ENCODE measurements at regions not wholly inside any gene's neighbourhood (a gene's known extent, or its start where the extent isn't known, plus 50 kb on each side); places are given as distances from the start of the nearest gene placed in this dataset.

DNA sequence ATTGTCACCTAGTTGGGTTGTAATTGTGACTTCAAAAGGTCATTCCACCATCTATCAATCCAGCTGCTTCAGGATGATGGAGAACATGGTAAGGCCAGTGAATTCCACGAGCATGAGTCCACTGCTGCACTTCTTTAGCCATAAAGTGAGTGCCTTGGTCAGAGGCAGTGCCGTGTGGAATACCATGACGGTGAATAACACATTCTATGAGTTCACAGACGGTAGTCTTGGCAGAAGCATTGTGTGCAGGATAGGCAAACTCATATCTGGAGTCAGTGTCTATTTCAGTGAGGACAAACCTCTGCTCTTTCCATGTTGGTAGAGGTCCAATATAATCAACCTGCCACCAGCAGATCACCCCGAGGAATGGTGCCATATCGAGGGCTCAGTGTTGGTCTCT is 650.9 kb downstream of the KCNJ2 start:
- TF ChIP-seq, protein P1, sequence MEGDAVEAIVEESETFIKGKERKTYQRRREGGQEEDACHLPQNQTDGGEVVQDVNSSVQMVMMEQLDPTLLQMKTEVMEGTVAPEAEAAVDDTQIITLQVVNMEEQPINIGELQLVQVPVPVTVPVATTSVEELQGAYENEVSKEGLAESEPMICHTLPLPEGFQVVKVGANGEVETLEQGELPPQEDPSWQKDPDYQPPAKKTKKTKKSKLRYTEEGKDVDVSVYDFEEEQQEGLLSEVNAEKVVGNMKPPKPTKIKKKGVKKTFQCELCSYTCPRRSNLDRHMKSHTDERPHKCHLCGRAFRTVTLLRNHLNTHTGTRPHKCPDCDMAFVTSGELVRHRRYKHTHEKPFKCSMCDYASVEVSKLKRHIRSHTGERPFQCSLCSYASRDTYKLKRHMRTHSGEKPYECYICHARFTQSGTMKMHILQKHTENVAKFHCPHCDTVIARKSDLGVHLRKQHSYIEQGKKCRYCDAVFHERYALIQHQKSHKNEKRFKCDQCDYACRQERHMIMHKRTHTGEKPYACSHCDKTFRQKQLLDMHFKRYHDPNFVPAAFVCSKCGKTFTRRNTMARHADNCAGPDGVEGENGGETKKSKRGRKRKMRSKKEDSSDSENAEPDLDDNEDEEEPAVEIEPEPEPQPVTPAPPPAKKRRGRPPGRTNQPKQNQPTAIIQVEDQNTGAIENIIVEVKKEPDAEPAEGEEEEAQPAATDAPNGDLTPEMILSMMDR (IDR thresholded peaks at IDR 0.05; ENCODE audit: borderline replicate concordance, extremely low read depth, insufficient read depth), result no peak
- H3K27ac ChIP-seq (ENCODE audit: low read depth in 2 of 2, low read length in 2 of 2), result no peak overlapping the region
- H3K27me3 ChIP-seq (ENCODE audit: control insufficient read depth, insufficient read depth, low read length), result no peaks in the 10 kb centered on the region
- no peak for DNase-seq
- H3K36me3 ChIP-seq (ENCODE audit: control insufficient read depth in 2 of 3, insufficient read depth in 3 of 3, low read length in 3 of 3), result no peaks in the 10 kb centered on the region
- no peak overlapping the region for H3K4me3 ChIP-seq (ENCODE audit: low read length in 3 of 3)
- no peaks in the 10 kb centered on the region for H3K4me1 ChIP-seq (ENCODE audit: control insufficient read depth in 2 of 3, insufficient read depth in 2 of 3, low read depth in 1 of 3, low read length in 3 of 3)
- intact Hi-C loops (cut with DNase I), result no loop called here
- FAIRE-seq, result no peak
- H3K9me3 ChIP-seq (ENCODE audit: control insufficient read depth in 2 of 3, insufficient read depth in 1 of 3, low read length in 3 of 3), result no peaks in the 10 kb centered on the region
- H3K9ac ChIP-seq (ENCODE audit: low read length in 3 of 3), result no peak overlapping the region

DNA sequence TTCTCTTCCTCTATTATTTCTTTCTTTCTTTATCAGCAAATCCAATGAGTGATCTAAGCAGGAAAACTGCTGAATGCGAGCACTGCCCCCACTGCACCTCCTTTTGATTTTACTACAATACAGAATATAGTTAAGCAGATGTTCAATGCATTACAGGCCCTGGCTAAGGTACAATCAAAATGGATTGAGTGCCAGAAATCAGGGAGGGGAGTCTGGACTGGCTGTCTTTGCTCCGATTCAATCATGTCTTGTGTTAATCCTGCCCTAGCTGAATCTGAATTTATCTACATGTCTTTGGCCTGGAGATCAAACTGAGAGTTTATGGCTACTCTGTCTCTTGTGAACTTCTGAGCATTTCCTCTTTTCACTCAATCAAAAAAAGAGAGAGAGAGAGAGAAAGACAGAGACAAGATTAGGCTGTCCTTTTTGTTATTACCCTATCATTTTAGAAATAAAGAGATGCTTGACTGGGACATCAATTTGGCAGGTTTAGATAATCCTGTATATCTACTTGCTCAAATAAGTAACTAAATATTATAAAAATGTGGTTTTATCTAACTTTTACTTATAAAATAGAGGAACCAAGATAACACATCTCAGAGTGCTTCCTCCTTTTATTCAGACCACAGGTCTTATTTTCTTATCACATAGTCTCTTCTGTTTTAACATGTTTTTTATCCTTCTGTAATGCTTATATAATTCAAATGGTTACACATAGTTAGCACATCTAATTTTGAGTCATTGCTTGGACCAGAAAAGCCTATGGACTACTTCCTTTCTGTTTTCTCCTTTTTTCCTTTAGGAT is 656.2 kb downstream of the KCNJ2 start:
- DNase-seq (no peak), FAIRE-seq (no peak)
- TF ChIP-seq, protein P1 (IDR thresholded peaks at IDR 0.05; ENCODE audit: borderline replicate concordance, extremely low read depth, insufficient read depth), result no peak
- Histone ChIP-seq H3K9ac (ENCODE audit: low read length in 3 of 3) (no peak overlapping the region), H3K4me3 (ENCODE audit: low read length in 3 of 3) (no peak overlapping the region), H3K27ac (ENCODE audit: low read depth in 2 of 2, low read length in 2 of 2) (no peak overlapping the region), H3K4me1 (ENCODE audit: control insufficient read depth in 2 of 3, insufficient read depth in 2 of 3, low read depth in 1 of 3, low read length in 3 of 3) (no peaks in the 10 kb centered on the region), H3K27me3 (ENCODE audit: control insufficient read depth, insufficient read depth, low read length) (no peaks in the 10 kb centered on the region), H3K9me3 (ENCODE audit: control insufficient read depth in 2 of 3, insufficient read depth in 1 of 3, low read length in 3 of 3) (no peaks in the 10 kb centered on the region), H3K36me3 (ENCODE audit: control insufficient read depth in 2 of 3, insufficient read depth in 3 of 3, low read length in 3 of 3) (no peaks in the 10 kb centered on the region)
- intact Hi-C loops (cut with DNase I), result no loop called here

DNA sequence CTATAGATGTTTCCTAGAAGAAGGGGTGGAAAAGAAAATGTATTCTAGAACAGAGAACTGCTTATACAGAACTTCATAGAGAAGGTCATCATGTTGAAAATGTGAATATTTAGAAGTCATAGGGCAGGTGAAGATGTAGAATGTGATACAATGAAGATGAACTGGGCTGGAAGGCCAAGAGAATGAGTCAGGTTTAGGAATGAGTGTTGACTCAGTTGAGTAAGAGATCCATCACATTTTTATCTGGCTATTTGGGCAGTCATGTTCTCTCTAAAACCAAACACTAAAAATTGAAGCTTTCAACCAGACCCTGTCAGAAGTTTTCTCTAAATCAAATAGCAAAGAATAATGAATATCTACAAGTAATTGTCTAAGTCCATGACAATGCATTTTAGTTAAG is 660.5 kb downstream of the KCNJ2 start:
- Histone ChIP-seq H3K9me3 (ENCODE audit: control insufficient read depth in 2 of 3, insufficient read depth in 1 of 3, low read length in 3 of 3) (no peaks in the 10 kb centered on the region), H3K36me3 (ENCODE audit: control insufficient read depth in 2 of 3, insufficient read depth in 3 of 3, low read length in 3 of 3) (no peaks in the 10 kb centered on the region), H3K4me3 (ENCODE audit: low read length in 3 of 3) (no peak overlapping the region), H3K27ac (ENCODE audit: low read depth in 2 of 2, low read length in 2 of 2) (no peak overlapping the region), H3K9ac (ENCODE audit: low read length in 3 of 3) (no peak overlapping the region), H3K27me3 (ENCODE audit: control insufficient read depth, insufficient read depth, low read length) (no peaks in the 10 kb centered on the region), H3K4me1 (ENCODE audit: control insufficient read depth in 2 of 3, insufficient read depth in 2 of 3, low read depth in 1 of 3, low read length in 3 of 3) (no peaks in the 10 kb centered on the region)
- TF ChIP-seq, protein P1 (IDR thresholded peaks at IDR 0.05; ENCODE audit: borderline replicate concordance, extremely low read depth, insufficient read depth), result no peak
- DNase-seq (no peak), FAIRE-seq (no peak)
- intact Hi-C loops (cut with DNase I), result no loop called here

Data from kidney (tissue), 13 donors.